ENCODE measurements at regions not wholly inside any gene's neighbourhood (a gene's known extent, or its start where the extent isn't known, plus 50 kb on each side); places are given as distances from the start of the nearest gene placed in this dataset.

DNA sequence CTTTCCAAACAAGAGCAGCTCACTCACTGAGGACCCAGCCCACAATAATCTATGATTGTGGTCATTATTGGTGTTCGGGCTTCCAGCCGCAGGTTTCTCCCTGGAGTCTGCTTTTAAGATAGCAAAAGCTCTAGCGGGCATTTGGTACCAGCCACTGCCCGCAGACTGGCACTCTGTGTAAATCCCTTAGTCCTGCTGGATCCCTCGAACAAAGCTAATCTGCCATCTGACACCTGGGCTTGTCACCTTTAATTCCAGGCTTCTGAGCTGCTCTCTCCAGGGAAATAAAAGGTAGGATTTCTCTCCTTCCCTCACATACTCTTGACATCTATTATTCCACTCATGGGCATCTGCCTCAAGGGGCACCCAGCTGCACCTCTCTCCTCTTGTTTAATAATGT, 158.7 kb downstream of the PDCD6IP start:
- RAD21 ChIA-PET (ENCODE audit: unreplicated experiment) = interaction anchor here (1.0 kb wide), 1 partner anchor 727 kb away, joined by 3 read pairs; no protein-coding TSS in a partner anchor
- SMC1A ChIA-PET (ENCODE audit: uncharacterized antibody, unreplicated experiment) = interaction anchor here (1.0 kb wide), 1 partner anchor 64 kb away, joined by 3 read pairs; no protein-coding TSS in a partner anchor
- ATAC-seq (no peak), DNase-seq (ENCODE audit: low read depth, low spot score) (no peak), FAIRE-seq (no peak)
- WGBS (ENCODE audit: insufficient coverage, insufficient replicate concordance, low lambda C conversion rate, missing lambda C conversion rate) = 53% methylated on average over 5 of the region's 5 CpGs
- H3K27me3 ChIP-seq (replicated peaks in 1 of 2; ENCODE audit: control insufficient read depth in 2 of 2, insufficient read depth in 2 of 2, low read length in 1 of 2) = no peaks in the 10 kb centered on the region
- TF ChIP-seq, protein P1, sequence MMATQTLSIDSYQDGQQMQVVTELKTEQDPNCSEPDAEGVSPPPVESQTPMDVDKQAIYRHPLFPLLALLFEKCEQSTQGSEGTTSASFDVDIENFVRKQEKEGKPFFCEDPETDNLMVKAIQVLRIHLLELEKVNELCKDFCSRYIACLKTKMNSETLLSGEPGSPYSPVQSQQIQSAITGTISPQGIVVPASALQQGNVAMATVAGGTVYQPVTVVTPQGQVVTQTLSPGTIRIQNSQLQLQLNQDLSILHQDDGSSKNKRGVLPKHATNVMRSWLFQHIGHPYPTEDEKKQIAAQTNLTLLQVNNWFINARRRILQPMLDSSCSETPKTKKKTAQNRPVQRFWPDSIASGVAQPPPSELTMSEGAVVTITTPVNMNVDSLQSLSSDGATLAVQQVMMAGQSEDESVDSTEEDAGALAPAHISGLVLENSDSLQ (IDR thresholded peaks at IDR 0.05) = no peak
- TF ChIP-seq, protein P2, sequence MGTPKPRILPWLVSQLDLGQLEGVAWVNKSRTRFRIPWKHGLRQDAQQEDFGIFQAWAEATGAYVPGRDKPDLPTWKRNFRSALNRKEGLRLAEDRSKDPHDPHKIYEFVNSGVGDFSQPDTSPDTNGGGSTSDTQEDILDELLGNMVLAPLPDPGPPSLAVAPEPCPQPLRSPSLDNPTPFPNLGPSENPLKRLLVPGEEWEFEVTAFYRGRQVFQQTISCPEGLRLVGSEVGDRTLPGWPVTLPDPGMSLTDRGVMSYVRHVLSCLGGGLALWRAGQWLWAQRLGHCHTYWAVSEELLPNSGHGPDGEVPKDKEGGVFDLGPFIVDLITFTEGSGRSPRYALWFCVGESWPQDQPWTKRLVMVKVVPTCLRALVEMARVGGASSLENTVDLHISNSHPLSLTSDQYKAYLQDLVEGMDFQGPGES (IDR thresholded peaks at IDR 0.05) = no peak
- TF ChIP-seq KLF5 (IDR thresholded peaks at IDR 0.05; ENCODE audit: partially characterized antibody) = no peak
- no peak for TF ChIP-seq EED (IDR thresholded peaks at IDR 0.05; ENCODE audit: low read depth)
- TF ChIP-seq, protein P3, sequence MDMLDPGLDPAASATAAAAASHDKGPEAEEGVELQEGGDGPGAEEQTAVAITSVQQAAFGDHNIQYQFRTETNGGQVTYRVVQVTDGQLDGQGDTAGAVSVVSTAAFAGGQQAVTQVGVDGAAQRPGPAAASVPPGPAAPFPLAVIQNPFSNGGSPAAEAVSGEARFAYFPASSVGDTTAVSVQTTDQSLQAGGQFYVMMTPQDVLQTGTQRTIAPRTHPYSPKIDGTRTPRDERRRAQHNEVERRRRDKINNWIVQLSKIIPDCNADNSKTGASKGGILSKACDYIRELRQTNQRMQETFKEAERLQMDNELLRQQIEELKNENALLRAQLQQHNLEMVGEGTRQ (IDR thresholded peaks at IDR 0.05; ENCODE audit: borderline replicate concordance, low read depth, low read length) = no peak
- TF ChIP-seq POLR2AphosphoS5 (IDR thresholded peaks at IDR 0.05; ENCODE audit: low read length) = no peak
- TF ChIP-seq, protein P4, sequence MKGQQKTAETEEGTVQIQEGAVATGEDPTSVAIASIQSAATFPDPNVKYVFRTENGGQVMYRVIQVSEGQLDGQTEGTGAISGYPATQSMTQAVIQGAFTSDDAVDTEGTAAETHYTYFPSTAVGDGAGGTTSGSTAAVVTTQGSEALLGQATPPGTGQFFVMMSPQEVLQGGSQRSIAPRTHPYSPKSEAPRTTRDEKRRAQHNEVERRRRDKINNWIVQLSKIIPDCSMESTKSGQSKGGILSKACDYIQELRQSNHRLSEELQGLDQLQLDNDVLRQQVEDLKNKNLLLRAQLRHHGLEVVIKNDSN (IDR thresholded peaks at IDR 0.05; ENCODE audit: borderline replicate concordance, extremely low read length, insufficient read depth, low read depth, low read length) = no peak
- no peak for TF ChIP-seq MXI1 (IDR thresholded peaks at IDR 0.05; ENCODE audit: low read depth, low read length)
- no peak for TF ChIP-seq CEBPB (IDR thresholded peaks at IDR 0.05; ENCODE audit: borderline replicate concordance in 1 of 2, low read depth in 2 of 2, low read length in 2 of 2)
- no peak for TF ChIP-seq NFYA (IDR thresholded peaks at IDR 0.05; ENCODE audit: borderline replicate concordance, low read depth, low read length)
- TF ChIP-seq TARDBP (IDR thresholded peaks at IDR 0.05; ENCODE audit: borderline replicate concordance) = no peak
- TF ChIP-seq SMARCA5 (IDR thresholded peaks at IDR 0.05) = no peak
- no peak for TF ChIP-seq NR2C2 (IDR thresholded peaks at IDR 0.05; ENCODE audit: borderline replicate concordance, control insufficient read depth, insufficient read length, low read depth)
- no peak for TF ChIP-seq SUZ12 (IDR thresholded peaks at IDR 0.05; ENCODE audit: unreplicated experiment)
- TF ChIP-seq, protein P5, sequence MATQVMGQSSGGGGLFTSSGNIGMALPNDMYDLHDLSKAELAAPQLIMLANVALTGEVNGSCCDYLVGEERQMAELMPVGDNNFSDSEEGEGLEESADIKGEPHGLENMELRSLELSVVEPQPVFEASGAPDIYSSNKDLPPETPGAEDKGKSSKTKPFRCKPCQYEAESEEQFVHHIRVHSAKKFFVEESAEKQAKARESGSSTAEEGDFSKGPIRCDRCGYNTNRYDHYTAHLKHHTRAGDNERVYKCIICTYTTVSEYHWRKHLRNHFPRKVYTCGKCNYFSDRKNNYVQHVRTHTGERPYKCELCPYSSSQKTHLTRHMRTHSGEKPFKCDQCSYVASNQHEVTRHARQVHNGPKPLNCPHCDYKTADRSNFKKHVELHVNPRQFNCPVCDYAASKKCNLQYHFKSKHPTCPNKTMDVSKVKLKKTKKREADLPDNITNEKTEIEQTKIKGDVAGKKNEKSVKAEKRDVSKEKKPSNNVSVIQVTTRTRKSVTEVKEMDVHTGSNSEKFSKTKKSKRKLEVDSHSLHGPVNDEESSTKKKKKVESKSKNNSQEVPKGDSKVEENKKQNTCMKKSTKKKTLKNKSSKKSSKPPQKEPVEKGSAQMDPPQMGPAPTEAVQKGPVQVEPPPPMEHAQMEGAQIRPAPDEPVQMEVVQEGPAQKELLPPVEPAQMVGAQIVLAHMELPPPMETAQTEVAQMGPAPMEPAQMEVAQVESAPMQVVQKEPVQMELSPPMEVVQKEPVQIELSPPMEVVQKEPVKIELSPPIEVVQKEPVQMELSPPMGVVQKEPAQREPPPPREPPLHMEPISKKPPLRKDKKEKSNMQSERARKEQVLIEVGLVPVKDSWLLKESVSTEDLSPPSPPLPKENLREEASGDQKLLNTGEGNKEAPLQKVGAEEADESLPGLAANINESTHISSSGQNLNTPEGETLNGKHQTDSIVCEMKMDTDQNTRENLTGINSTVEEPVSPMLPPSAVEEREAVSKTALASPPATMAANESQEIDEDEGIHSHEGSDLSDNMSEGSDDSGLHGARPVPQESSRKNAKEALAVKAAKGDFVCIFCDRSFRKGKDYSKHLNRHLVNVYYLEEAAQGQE (IDR thresholded peaks at IDR 0.05; ENCODE audit: low read depth, low read length) = no peak
- no peak for TF ChIP-seq BCL11A (IDR thresholded peaks at IDR 0.05; ENCODE audit: low read depth, low read length)
- H3K4me1 ChIP-seq (ENCODE audit: control insufficient read depth, insufficient read depth, low read length) = no peaks in the 10 kb centered on the region
- CTCF ChIA-PET = interaction anchor here (1.1 kb wide), 1 partner anchor 42 kb away, joined by 3 read pairs; no protein-coding TSS in a partner anchor
- no peaks in the 10 kb centered on the region for H3K9me3 ChIP-seq (replicated peaks; ENCODE audit: control insufficient read depth, insufficient read depth, low read length)
- no peaks in the 10 kb centered on the region for H3K79me2 ChIP-seq (ENCODE audit: control insufficient read depth, insufficient read depth, low read length)
- H4K20me1 ChIP-seq (ENCODE audit: control insufficient read depth, insufficient read depth) = no peaks in the 10 kb centered on the region
- H3K27ac ChIP-seq (ENCODE audit: control insufficient read depth, insufficient read depth) = no peak overlapping the region
- H3K4me3 ChIP-seq = no peak overlapping the region
- in situ Hi-C loops (cut with MboI) (no loop called here), intact Hi-C loops (cut with micrococcal nuclease; ENCODE audit: unreplicated experiment) (no loop called here)
- H2AFZ ChIP-seq (ENCODE audit: control insufficient read depth, low read depth, low read length) = no peak overlapping the region
- no peak overlapping the region for H3K4me2 ChIP-seq (ENCODE audit: control insufficient read depth, insufficient read depth)
- no peaks in the 10 kb centered on the region for H3K36me3 ChIP-seq (ENCODE audit: control insufficient read depth in 2 of 2, insufficient read depth in 2 of 2, low read length in 1 of 2)
- POLR2A ChIA-PET = no interaction called here
- H3K9ac ChIP-seq (ENCODE audit: control insufficient read depth, insufficient read depth, low read length) = no peak overlapping the region
- no TSS peak for BruUV-seq (replicated peaks)
